ENCODE measurements at regions not wholly inside any gene's neighbourhood (a gene's known extent, or its start where the extent isn't known, plus 50 kb on each side); places are given as distances from the start of the nearest gene placed in this dataset.

- intact Hi-C loops (cut with DNase I; ENCODE audit: low total_unique reads) = no loop called here
- 50 to 88% (median 71%) methylated on average over 3 to 4 of the region's 4 CpGs for WGBS, 5 donors
These were observed 77.8 kb upstream of the PRDX4 start for GRCh38 chrX:23589496-23589895.

GRCh38 chrX:23592741-23593140, 74.6 kb upstream of the PRDX4 start:
- TF ChIP-seq EP300 (IDR thresholded peaks at IDR 0.05) = no peak
- no peak for TF ChIP-seq POLR2A (IDR thresholded peaks at IDR 0.05)
- TF ChIP-seq CTCF (IDR thresholded peaks at IDR 0.05) = no peak
- TF ChIP-seq POLR2AphosphoS5 (IDR thresholded peaks at IDR 0.05) = no peak
- 80 to 91% (median 86%) methylated on average over 1 to 5 of the region's 5 CpGs; no CpG with 5 or more reads in 1 of the 5 donors for WGBS, 5 donors
- no peak overlapping the region for H3K4me3 ChIP-seq
- peaks cover 0 to 24% (median 4%) of the 10 kb centered on the region in 4 donors for H3K9me3 ChIP-seq
- no peak for DNase-seq
- H3K4me1 ChIP-seq = no peaks in the 10 kb centered on the region
- no peaks in the 10 kb centered on the region for H3K27me3 ChIP-seq
- intact Hi-C loops (cut with DNase I; ENCODE audit: low total_unique reads) = no loop called here
- H3K27ac ChIP-seq = no peak overlapping the region
- no peaks in the 10 kb centered on the region for H3K36me3 ChIP-seq

More at GRCh38 chrX:23589496-23589895, 77.8 kb upstream of the PRDX4 start:
- Histone ChIP-seq H3K4me3 (no peak overlapping the region), H3K27me3 (no peaks in the 10 kb centered on the region), H3K9me3 (peaks cover 0 to 24% (median 4%) of the 10 kb centered on the region in 4 donors), H3K27ac (no peak overlapping the region), H3K4me1 (no peaks in the 10 kb centered on the region), H3K36me3 (no peaks in the 10 kb centered on the region)
- TF ChIP-seq EP300 (IDR thresholded peaks at IDR 0.05) = no peak
- TF ChIP-seq CTCF (IDR thresholded peaks at IDR 0.05) = no peak
- no peak for TF ChIP-seq POLR2AphosphoS5 (IDR thresholded peaks at IDR 0.05)
- TF ChIP-seq POLR2A (IDR thresholded peaks at IDR 0.05) = no peak
- DNase-seq = no peak

- no peaks in the 10 kb centered on the region for H3K27me3 ChIP-seq
- WGBS, 5 donors = 80 to 93% (median 87%) methylated on average over 5 of the region's 5 CpGs
- no peak overlapping the region for H3K27ac ChIP-seq
- H3K36me3 ChIP-seq = no peaks in the 10 kb centered on the region
- DNase-seq = no peak
- H3K4me3 ChIP-seq = no peak overlapping the region
- intact Hi-C loops (cut with DNase I; ENCODE audit: low total_unique reads) = no loop called here
- H3K4me1 ChIP-seq = no peaks in the 10 kb centered on the region
- TF ChIP-seq POLR2A (IDR thresholded peaks at IDR 0.05) (no peak), EP300 (IDR thresholded peaks at IDR 0.05) (no peak), CTCF (IDR thresholded peaks at IDR 0.05) (no peak), POLR2AphosphoS5 (IDR thresholded peaks at IDR 0.05) (no peak)
- no peaks in the 10 kb centered on the region for H3K9me3 ChIP-seq
These were observed 68.7 kb upstream of the PRDX4 start for GRCh38 chrX:23598575-23598974.

- TF ChIP-seq POLR2A (IDR thresholded peaks at IDR 0.05) (no peak), CTCF (IDR thresholded peaks at IDR 0.05) (no peak), EP300 (IDR thresholded peaks at IDR 0.05) (no peak), POLR2AphosphoS5 (IDR thresholded peaks at IDR 0.05) (no peak)
- H3K4me1 ChIP-seq = no peaks in the 10 kb centered on the region
- intact Hi-C loops (cut with DNase I; ENCODE audit: low total_unique reads) = no loop called here
- H3K36me3 ChIP-seq = no peaks in the 10 kb centered on the region
- no peak overlapping the region for H3K27ac ChIP-seq
- no peaks in the 10 kb centered on the region for H3K9me3 ChIP-seq
- WGBS, 5 donors = 32 to 59% (median 40%) methylated on average over 1 of the region's 1 CpG
- DNase-seq = no peak
- no peak overlapping the region for H3K4me3 ChIP-seq
- peaks cover 0 to 2% (median 0%) of the 10 kb centered on the region in 3 donors for H3K27me3 ChIP-seq
These were observed 63.8 kb upstream of the PRDX4 start for GRCh38 chrX:23603501-23603900.
